GM19463 (cell line): ENCODE measurements at regions not wholly inside any gene's neighbourhood (a gene's known extent, or its start where the extent isn't known, plus 50 kb on each side); places are given as distances from the start of the nearest gene placed in this dataset.
"Not testable (repeated sequence)": the region's sequence is repeated elsewhere in the genome, so short reads cannot be mapped to it uniquely, and the experiment has no call there.

ENCODE experiments used
- ATAC-seq: cut with Tn5 transposase; IDR thresholded peaks from one replicate; pipeline ENCODE4 v1.9.1; 2021; ENCODE audit warnings: mild to moderate bottlenecking, moderate library complexity; ENCODE audit not compliant: unreplicated experiment

GRCh38 chr1:219324171-219324570, 150.5 kb downstream of the LYPLAL1 start:
- ATAC-seq: no peak

- ATAC-seq: no peak
Observed at GRCh38 chr1:219323426-219323825, 149.7 kb downstream of the LYPLAL1 start.

- ATAC-seq: no peak
Observed at GRCh38 chr1:219322766-219323165, 149.1 kb downstream of the LYPLAL1 start.

- not testable (repeated sequence) for ATAC-seq
Observed at GRCh38 chr1:219320563-219320962, 146.9 kb downstream of the LYPLAL1 start.

- ATAC-seq: no peak
Observed at GRCh38 chr1:219318826-219319225, 145.1 kb downstream of the LYPLAL1 start.

GRCh38 chr1:219317762-219318353, 144.2 kb downstream of the LYPLAL1 start:
- peak; percentile 42 for ATAC-seq

- ATAC-seq: no peak
Observed at GRCh38 chr1:219316066-219316465, 142.4 kb downstream of the LYPLAL1 start.

GRCh38 chr1:219313961-219314360, 140.3 kb downstream of the LYPLAL1 start:
- no peak for ATAC-seq

GRCh38 chr1:219312967-219313366, 139.3 kb downstream of the LYPLAL1 start:
- ATAC-seq: no peak

GRCh38 chr1:219310181-219310728, 136.6 kb downstream of the LYPLAL1 start:
- ATAC-seq: no peak

- no peak for ATAC-seq
Observed at GRCh38 chr1:219308367-219308766, 134.7 kb downstream of the LYPLAL1 start.

- no peak for ATAC-seq
Observed at GRCh38 chr1:219304227-219305226, 130.8 kb downstream of the LYPLAL1 start.

GRCh38 chr1:219302697-219303096, 129.0 kb downstream of the LYPLAL1 start:
- no peak for ATAC-seq

- ATAC-seq: no peak
Observed at GRCh38 chr1:219299420-219299819, 125.7 kb downstream of the LYPLAL1 start.

- no peak for ATAC-seq
Observed at GRCh38 chr1:219298571-219299148, 125.0 kb downstream of the LYPLAL1 start.

GRCh38 chr1:219296430-219297355, 123.0 kb downstream of the LYPLAL1 start:
- ATAC-seq: no peak

GRCh38 chr1:219294251-219294650, 120.6 kb downstream of the LYPLAL1 start:
- ATAC-seq: no peak

GRCh38 chr1:219293410-219293809, 119.7 kb downstream of the LYPLAL1 start:
- ATAC-seq: no peak

GRCh38 chr1:219292999-219293398, 119.3 kb downstream of the LYPLAL1 start:
- ATAC-seq: no peak

- no peak for ATAC-seq
Observed at GRCh38 chr1:219292341-219292740, 118.7 kb downstream of the LYPLAL1 start.
